ENCODE measurements at regions not wholly inside any gene's neighbourhood (a gene's known extent, or its start where the extent isn't known, plus 50 kb on each side); places are given as distances from the start of the nearest gene placed in this dataset.

DNA sequence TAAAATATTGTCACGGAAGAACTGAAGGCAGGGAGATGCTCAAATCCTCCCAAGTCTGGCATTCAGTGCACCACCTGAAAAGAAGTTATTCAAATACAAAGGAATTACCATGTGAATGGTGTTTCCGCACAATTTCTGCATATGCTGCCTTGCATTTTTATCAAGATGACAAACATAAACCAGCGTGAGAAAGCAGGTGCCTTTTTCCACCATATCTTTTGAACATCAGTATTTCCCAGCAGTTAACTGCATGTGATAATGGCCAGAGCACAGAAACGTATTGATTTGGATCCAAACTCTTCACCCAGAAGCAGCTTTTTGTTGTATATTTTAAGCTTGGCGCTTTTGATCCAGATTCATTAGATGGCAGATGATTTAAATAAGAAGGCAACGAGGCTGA is 808.0 kb downstream of the TLE1 start:
- ATAC-seq: no peak
- H3K9me3 ChIP-seq: no peaks in the 10 kb centered on the region
- intact Hi-C loops (cut with DNase I): no loop called here
- no peak overlapping the region for H3K27ac ChIP-seq
- no peak overlapping the region for H3K4me3 ChIP-seq
- no peaks in the 10 kb centered on the region for H3K27me3 ChIP-seq
- no peaks in the 10 kb centered on the region for H3K4me1 ChIP-seq
- H3K36me3 ChIP-seq (replicated peaks in 1 of 2; ENCODE audit: insufficient read depth in 1 of 2, low read depth in 2 of 2): no peaks in the 10 kb centered on the region
- WGBS, 2 donors: 23 to 26% methylated on average over 6 of the region's 6 CpGs
- TF ChIP-seq CTCF (IDR thresholded peaks at IDR 0.05) (no peak), POLR2A (IDR thresholded peaks at IDR 0.05) (no peak)
- no peak for DNase-seq

DNA sequence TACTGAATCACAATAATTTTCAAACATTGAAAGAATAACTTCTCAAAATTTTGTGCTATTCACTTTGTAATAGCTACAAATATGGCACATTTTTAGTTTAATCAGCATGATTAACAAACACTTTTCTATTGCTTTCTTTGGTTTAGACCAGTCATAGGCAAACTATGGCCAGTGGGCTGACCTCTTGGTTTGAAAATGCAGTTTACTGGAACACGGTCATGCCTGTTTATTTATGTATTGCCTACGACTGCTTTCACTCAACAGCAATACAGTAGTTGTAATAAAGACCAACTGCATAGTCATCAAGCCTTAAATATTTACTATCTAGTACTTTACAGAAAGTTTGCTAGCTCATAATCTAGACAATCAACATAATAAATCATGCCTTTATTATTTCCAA is 810.8 kb downstream of the TLE1 start:
- Histone ChIP-seq H3K27me3 (no peaks in the 10 kb centered on the region), H3K9me3 (no peaks in the 10 kb centered on the region), H3K4me1 (no peaks in the 10 kb centered on the region), H3K27ac (no peak overlapping the region), H3K4me3 (no peak overlapping the region), H3K36me3 (replicated peaks in 1 of 2; ENCODE audit: insufficient read depth in 1 of 2, low read depth in 2 of 2) (no peaks in the 10 kb centered on the region)
- TF ChIP-seq POLR2A (IDR thresholded peaks at IDR 0.05) (no peak), CTCF (IDR thresholded peaks at IDR 0.05) (no peak)
- intact Hi-C loops (cut with DNase I): no loop called here
- ATAC-seq (no peak), DNase-seq (no peak)
- WGBS, 2 donors: 58 to 67% methylated on average over 2 of the region's 2 CpGs

DNA sequence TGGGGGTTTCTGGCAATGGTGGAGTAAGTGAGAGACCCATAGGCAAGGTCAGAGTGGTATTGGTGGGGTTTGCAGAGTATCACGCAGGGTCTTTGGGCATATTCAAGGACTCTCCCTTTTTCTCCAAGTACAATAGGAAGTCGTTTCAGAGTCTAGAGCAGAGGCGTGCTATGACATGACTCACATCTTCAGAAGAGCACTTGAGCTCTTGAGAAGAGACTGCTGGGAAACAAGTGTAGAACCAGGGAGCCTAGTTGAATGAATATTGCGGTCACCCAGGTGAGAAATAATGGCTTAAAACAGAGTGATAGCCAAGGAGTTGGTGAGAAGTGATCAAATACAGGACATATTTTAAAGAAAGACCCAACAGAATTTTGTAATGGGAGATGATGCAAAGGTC is 813.4 kb downstream of the TLE1 start:
- H3K4me1 ChIP-seq: no peaks in the 10 kb centered on the region
- no peaks in the 10 kb centered on the region for H3K36me3 ChIP-seq (replicated peaks in 1 of 2; ENCODE audit: insufficient read depth in 1 of 2, low read depth in 2 of 2)
- no peak overlapping the region for H3K4me3 ChIP-seq
- intact Hi-C loops (cut with DNase I): no loop called here
- no peak for TF ChIP-seq CTCF (IDR thresholded peaks at IDR 0.05)
- no peak for TF ChIP-seq POLR2A (IDR thresholded peaks at IDR 0.05)
- no peak overlapping the region for H3K27ac ChIP-seq
- ATAC-seq: no peak
- WGBS, 2 donors: 71 to 76% methylated on average over 4 of the region's 4 CpGs
- DNase-seq: no peak
- H3K9me3 ChIP-seq: no peaks in the 10 kb centered on the region
- no peaks in the 10 kb centered on the region for H3K27me3 ChIP-seq

- 28 to 31% methylated on average over 1 of the region's 1 CpG for WGBS, 2 donors
- Histone ChIP-seq H3K27ac (no peak overlapping the region), H3K27me3 (no peaks in the 10 kb centered on the region), H3K4me1 (no peaks in the 10 kb centered on the region), H3K36me3 (replicated peaks in 1 of 2; ENCODE audit: insufficient read depth in 1 of 2, low read depth in 2 of 2) (no peaks in the 10 kb centered on the region), H3K4me3 (no peak overlapping the region), H3K9me3 (no peaks in the 10 kb centered on the region)
- DNase-seq (no peak), ATAC-seq (no peak)
- intact Hi-C loops (cut with DNase I): no loop called here
- no peak for TF ChIP-seq CTCF (IDR thresholded peaks at IDR 0.05)
- no peak for TF ChIP-seq POLR2A (IDR thresholded peaks at IDR 0.05)
Observed at GRCh38 chr9:80874276-80874675, 815.1 kb downstream of the TLE1 start.

- intact Hi-C loops (cut with DNase I): no loop called here
- Histone ChIP-seq H3K4me1 (no peaks in the 10 kb centered on the region), H3K36me3 (replicated peaks in 1 of 2; ENCODE audit: insufficient read depth in 1 of 2, low read depth in 2 of 2) (no peaks in the 10 kb centered on the region), H3K9me3 (no peaks in the 10 kb centered on the region), H3K27ac (no peak overlapping the region), H3K27me3 (no peaks in the 10 kb centered on the region), H3K4me3 (no peak overlapping the region)
- DNase-seq (no peak), ATAC-seq (no peak)
- WGBS, 2 donors: 39 to 45% methylated on average over 2 of the region's 2 CpGs
- TF ChIP-seq CTCF (IDR thresholded peaks at IDR 0.05): no peak
- TF ChIP-seq POLR2A (IDR thresholded peaks at IDR 0.05): no peak
Observed at GRCh38 chr9:80873861-80874260, 815.5 kb downstream of the TLE1 start.

Data from body of pancreas (tissue), 4 donors.